Activated CD4-positive, alpha-beta T cell treated with anti-CD3 and anti-CD28 coated beads for 4 hours (primary cell): ENCODE measurements at regions not wholly inside any gene's neighbourhood (a gene's known extent, or its start where the extent isn't known, plus 50 kb on each side); places are given as distances from the start of the nearest gene placed in this dataset.

Source experiments
- DNase-seq, 2 donors: peaks; one replicate each; pipeline ENCODE4 v3.0.0-alpha.2; 2020

DNA sequence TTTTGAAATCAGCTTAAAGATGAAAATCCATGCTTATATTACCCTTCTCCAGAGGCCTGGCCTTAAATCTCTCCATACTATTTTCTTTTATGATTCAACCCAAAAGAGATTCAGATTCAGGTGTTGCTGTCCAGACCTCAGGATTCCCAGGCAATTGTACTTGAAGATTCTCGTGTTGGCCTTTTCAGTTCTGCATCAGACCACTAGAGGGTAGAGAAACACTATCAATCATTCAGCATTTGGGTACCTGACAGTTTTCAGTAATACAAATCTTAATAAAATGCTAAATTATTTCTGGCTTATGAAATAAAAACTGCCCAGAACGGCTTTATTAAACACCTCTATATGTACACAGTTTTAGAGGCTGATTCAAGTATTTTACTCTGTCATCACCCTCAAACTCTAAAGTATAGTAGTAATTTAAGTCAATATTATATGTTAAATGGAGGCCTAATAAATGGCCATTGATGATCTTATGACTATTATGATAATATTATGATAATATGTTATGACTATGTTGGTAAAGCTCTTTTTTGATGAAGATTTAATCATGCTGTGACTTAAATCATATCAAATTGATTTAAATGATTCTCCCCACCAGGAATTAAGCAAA, 301.1 kb downstream of the DUSP6 start:
- peak; percentile 9 to 46 for DNase-seq

DNA sequence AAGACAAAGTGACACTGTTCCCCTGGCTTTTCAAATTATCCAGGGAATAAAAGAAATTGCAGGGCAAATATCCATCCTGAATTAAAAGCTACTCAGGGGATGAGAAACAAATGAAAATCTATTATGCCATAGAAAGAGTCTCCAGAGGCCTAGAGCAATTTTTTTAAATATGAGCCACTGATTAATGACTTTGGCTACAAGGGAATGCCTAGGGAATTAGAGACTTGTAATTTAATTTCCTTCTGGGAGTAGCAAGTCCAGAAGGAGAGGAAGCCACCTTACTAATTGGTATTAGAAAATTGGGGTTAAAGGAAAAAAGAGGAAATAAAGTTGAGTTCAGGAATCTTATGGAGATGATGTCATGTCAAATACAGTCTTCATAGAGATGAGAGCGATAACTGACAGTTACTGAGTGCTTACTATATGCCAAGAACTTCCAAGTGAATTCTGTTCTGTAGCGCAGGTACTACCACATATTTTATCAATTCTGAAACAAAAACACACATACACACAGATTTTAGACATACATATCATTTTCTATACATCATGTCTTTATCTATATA, 304.4 kb downstream of the DUSP6 start:
- no peak for DNase-seq

DNA sequence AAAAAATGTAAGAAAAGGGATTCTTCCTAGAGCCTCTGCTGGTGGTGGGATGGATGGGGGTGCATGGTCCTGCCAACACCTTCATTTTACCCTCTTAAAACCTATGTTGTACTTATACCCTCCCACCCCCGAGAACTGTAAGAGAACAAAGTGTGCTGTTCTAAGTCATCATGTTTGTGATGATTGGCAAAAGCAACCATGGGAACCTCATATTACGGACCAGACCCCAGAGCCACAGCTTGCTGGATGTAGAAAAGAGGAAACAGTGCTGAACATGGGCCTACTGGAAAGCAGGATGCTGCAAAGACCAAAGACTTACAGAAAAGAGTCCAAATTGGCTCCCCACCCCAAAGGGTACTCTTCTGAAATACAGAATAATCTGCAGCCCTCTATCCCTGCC, 311.2 kb downstream of the DUSP6 start:
- DNase-seq: no peak

DNA sequence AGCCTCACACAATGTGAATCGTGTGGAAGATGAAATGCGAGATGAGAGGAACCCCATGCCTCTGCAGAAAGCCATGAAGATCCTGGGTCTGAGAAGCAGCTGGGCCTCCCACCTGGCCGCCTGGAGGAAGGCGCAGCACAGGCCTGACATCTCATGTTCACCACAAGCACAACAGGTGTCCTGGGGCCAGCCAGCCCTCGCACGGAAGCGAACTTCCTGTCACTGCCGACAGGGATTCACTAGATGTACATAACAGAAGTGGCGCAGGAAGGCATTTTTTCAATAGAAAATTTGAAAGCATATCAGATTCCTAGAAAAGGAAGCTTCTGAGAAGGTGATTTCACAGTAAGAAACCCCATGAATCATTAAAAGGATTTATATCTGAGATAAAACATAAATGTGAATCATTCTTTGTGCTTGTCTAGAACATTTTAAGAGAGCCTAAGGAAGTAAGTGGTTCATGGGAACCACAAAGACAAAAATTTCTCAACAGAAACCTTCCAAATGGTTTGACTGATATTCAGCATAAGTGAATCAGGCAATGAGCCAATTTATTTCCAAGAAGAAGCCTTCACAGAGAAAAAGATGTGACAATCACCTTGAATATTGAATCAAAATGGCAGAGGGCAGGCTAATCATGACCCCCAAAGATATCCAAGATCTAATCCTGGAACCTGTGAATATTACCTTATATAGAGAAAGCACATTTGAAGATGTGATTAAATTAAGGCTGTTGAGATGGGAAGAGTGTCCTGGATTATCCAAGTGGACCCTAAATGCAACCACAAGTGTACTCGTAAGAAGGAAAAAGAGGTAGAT, 311.9 kb downstream of the DUSP6 start:
- DNase-seq: peak; percentile 76 to 80

DNA sequence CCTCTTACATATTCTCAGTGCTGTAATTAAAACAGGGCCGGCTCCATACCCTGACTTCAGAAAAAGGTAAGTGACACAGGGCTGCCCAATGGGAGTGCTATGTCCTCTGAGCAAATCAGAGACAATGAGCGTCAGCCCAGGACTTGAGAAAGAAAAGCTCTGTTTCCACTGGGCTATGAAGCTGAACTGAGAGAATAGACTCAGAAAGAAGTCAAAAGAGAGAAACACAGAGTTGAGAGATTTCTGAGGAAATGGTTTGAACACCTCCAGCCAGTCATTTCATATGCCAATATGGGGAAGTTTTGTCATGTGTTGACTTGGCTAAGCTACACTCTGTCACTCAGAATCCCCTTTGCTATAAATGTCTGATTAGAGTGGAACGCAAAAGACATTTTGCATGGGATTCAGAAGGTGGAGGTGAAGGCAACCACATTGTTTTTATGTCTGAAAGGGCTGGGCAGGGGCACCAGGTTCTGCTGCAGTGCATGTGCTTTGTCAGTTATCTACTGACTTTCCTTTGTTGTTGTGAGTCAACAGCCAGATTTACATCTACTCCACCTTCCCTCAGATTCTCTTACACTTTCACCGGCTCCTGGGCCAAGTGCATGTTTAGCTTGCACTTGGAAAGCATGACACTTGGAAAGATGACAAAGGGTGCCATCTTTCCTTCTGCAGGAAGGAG, 313.3 kb downstream of the DUSP6 start:
- no peak for DNase-seq

DNA sequence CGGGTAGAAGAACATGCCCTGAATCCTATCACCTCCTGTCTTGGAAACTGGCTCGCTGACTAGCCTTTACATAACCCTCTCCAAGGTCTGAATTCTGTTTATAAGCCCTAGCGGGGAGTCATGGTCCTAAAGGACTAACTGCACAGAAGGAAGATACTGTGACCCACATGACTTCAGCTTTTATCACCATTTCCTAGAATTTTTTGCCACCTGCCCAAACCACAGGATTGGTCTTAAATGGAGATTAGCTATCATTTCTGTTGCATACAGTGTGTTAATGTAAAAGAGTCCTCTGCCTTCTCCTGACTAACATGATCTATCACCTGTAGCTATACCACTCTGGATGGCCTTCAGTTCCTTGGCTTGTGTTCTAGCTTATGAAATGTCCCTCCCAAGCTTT, 319.2 kb downstream of the DUSP6 start:
- DNase-seq: no peak

DNA sequence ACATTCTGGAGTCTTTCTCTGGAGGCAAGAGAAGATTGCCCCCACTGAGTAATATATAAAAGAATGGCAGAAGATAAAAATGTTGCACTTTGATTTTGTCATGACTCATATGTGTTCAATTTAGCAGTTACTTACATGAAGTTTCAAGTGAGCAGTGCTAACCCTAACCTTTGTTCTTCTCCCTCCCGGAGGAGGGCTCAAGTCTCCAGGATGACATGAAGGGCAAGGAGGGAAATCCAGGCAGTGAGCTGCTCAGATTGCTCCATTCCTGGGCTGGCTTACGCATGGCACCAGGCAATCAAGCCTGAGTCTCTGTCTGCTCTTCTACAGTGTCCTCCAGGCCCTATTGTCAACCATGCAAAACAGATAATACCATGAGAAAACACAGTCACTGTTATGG, 322.3 kb downstream of the DUSP6 start:
- no peak for DNase-seq

DNA sequence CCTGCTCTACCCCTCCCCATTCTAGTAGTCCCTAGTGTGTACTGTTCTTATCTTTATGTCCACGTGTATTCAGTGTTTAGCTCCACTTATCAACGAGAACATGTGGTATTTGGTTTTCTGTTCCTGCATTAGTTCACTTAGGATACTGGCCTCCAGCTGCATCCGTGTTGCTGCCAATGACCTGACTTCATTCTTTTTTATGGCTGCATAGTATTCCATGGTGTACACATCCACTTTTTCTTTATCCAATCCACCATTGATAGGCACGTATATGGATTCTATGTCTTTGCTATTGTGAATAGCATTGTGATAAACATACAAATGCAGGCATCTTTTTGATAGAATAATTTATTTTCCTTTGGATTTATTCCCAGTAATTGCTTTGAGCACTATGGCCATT, 327.7 kb downstream of the DUSP6 start:
- no peak for DNase-seq

DNA sequence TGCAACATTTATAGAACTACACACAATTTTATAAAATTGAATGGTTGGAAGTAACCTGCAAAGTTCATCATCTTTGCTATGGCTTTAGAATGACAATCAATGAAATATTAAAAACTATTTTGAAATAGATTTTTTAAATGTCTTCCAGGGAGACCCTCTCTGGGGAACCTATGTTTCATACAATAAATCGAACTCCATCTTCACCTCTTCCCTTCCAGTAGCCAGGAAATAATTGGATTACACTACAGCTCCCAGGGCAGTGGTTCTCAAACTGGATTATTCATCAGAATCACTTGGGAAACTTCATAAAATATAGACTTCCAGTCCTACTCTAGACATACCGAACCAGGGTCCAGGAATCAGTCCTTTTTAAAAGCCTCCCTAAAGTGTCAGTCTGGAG, 328.4 kb downstream of the DUSP6 start:
- DNase-seq: no peak

DNA sequence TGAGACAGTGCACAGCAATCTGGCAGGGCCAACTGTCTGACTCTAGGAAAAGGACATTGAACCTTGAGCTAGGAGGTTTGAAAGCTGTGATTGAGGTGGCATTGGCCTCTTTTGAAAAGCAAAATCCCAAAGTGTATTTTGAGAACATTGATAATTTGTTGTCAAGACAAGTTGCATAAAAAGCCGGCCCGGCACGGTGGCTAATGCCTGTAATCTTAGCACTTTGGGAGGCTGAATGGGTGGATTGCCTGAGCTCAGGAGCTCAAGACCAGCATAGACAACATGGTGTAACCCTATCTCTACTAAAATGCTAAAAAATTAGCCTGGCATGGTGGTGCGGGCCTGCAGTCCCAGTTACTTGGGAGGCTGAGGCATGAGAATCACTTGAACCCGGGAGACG, 331.6 kb downstream of the DUSP6 start:
- DNase-seq: no peak

DNA sequence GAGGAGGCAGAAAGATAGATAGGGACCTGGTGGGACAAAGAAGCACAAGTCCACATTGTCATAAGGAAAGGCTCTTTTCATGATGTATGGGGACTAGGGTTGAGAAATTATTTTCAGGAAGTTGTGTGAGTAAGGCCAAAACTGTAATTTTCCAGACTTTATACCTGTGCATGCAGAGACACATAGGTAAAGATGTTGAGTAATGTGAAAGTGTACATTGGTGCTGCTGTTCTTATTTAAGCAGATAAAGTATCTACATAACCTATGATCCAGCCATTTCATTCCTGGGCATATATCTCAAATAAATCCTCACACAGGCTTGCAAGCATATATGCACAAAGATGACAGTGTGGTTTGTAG, 332.2 kb downstream of the DUSP6 start:
- no peak for DNase-seq

DNA sequence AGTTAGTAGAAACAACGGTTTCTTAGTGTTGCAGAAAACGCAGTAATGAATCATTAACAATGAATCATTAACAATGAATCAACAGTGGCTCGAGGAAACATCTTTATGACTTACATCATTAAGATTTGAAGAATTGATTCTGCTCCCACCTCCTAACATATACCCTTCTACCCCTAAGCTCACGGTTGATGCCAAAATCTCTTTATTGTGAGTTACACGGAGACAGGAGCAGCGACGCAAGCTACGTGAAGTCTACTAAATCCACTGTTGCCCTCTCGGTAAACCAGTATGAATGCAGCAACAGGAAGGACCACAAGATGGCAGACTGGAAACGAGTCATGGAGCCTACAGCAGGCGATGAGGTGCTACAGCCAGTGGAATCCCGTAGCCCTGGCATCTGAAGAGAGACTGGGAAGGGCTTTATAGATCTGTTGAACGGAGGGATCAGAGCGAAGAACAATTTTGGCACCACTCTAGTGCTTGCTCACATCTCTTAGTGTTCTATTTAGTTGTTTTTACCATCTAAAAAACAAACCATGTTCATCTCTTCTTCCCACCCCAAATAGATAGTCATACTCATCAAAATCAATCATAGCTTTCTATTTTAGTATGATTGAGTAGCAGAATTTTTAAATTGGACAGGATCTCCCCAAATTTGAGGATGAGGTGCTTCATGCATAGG, 332.7 kb downstream of the DUSP6 start:
- DNase-seq: peak; percentile 68 to 79

DNA sequence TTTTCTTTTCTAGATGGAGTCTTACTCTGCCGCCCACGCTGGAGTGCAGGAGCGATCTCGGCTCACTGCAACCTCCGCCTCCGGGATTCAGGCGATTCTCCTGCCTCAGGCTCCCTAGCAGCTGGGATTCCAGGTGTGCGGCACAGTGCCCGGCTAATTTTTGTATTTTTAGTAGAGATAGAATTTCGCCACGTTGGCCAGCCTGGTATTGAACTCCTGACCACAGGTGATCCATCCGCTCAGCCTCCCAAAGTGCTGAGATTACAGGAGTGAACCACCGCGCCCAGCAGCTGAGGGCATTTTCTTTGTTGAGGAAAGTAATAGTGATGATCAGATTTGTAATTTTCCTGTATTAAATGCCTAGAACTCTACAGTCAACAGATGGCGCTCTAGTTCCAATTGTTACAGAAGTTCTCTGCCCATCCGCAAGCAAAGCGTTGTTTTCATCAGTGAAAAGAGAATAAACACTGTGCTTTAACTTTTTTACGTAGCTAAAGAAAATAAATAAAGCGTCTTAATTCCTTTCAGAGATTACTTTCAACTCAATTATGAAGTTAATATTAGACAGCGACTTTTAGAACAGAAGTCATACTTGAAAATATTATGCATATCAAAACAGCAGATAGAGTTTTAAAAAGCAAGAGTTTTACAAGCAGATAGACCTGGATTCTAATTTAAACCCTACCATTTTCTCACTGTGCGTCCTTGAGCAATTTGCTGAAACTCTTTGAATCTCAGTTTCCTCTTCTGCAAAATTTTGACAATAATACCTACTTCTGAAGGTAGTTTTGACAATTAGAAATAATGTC, 335.1 kb downstream of the DUSP6 start:
- DNase-seq: peak; percentile 36 to 55

DNA sequence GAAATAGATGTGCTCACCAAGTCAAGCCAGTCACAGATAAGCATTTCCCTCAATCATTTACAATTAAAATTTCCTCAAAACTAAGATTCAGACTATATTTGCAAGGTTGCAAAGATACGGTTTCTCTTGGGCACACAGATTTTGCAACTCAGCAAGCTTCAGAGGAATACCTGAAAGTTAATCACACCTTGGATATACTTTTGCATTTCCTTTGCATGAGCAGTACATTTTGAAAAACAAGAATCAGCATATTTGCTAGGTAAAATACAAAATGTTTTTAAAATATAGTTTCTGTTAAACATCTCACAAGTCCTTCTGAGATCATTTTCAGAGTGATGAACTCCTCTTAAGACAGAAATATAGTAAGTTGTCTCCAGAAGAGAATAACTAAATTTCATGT, 336.9 kb downstream of the DUSP6 start:
- DNase-seq: no peak

DNA sequence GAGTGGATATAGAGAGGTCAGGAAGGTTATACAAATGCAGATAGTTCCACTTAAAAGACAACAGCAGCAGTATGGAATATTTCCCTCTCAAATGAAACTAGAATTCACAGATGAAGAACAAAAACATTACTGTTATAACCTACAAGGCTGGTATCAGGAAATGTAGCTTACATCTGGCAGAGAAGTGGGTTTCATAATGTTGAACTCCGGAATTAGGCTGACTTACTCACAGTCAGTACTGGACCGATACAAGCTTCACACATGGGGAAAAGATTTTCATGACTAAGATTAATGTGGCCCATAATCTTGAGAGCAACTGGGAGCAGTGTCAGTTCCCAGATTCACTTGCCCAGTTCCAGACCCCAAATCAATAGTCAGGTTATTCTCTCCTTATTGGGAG, 353.9 kb downstream of the DUSP6 start:
- no peak for DNase-seq

DNA sequence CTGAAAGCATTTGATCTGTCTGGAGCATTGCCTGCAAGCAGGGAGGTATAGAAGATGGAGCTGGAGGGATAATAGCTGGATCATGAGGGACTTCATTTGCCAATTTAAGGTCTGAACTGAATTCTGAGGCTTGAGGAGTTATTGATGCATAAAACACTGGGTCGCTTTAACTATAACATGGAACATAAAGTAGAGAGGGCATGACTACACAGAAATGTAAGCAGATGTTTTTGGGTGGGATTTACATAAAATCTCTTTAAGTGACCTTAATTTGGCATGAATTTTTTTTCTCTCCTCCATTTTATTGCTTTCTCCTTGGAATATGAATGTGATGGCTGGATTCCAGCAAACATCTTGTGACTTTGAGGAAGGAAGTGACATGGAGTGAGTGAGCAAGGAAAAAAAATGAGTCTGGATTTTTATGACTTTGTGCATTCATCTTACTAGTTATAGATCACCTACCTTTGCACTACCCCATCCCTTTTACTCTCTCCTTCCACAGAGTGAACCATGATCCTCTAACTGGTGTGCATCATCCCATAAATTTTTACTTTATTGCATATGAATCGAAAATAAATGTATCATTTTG, 356.0 kb downstream of the DUSP6 start:
- no peak for DNase-seq

DNA sequence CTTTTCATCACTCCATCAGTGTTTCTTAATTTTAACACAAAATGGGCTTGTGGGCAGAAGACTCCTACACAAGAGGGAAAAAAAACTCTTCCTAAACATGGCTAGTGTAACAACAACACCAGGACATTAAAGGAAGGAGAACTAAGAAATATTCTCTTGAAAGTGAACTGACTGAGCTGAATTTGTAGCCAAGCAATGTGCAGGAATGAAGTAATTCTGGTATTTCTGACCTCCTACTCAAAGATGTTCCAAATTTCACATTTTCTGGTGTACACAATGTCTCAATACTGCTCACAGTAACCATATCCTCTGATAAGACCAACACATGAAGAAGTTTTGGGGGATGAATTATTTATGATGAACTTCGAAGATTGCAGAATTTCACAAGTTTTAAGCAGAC, 357.3 kb downstream of the DUSP6 start:
- DNase-seq: no peak

DNA sequence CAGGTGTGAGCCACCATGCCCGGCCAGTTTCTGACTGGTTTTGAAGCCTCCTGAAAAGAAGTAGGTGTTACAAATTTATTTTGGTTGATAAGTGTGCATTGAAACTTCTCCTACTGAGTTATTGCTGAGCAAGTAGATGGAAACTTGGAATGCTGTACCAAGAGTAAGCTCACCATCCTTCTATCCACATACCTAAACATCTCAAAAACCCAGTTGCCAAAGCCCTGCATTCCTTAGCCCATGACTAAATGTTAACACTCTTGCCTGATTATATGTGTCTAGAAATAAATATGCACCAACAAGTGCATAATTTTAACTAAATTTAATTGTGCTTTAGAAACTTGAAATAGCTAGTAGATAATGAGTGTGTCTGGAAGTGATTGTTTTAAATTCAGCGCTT, 357.8 kb downstream of the DUSP6 start:
- DNase-seq: no peak

DNA sequence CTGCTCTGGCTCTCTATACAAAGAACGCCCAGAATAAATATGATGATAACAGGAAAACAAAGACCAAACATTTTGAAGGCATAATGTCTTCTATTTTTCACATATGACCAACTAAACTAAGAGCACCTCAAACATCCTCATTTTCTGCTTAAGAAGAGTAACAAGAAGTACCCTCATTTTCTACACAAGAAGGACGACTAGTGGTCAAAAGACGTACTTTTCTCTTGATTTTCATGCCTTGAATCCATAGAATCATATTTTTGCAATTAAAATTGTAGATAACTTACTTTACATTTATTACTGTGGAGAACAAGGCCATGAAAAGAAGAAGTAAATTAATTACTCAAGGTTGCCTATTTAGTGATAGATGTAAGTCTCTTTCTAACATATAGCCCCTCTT, 358.6 kb downstream of the DUSP6 start:
- no peak for DNase-seq

DNA sequence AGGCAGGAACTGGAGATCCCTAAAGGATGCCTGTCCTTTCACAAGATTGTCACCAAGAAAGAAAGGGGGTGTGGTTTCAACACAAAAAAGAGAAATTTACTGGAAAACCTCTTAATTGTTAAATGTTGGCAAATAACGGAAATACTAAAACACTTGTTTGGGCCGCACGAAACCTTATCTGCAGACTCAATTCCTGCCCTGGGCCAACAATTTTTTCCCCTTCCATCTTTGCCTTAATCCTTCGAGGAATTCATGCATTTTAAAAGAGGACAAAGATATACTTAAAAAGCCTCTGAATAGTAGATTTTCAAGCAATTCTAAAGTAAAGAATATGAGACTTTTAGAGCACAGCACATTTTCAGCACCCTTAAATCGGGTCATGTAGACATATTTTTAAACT, 366.2 kb downstream of the DUSP6 start:
- no peak for DNase-seq

DNA sequence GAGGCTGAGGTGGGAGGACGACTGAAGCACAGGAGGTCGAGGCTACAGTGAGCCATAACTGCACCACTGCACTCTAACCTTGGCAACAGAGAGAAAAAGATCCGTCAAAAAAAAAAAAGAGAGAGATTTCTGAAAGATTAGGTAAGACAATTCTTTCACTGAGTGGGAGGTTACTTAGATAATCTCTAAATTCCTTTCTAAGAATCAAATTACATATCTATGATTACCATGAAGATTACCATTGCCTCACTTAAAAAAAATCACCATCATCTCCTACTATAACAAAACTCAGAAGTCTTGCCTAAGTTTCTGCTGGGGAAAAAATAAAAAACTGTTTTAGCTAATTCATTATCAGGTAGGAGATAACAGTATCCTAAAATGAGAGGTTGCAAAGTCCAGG, 366.7 kb downstream of the DUSP6 start:
- no peak for DNase-seq

DNA sequence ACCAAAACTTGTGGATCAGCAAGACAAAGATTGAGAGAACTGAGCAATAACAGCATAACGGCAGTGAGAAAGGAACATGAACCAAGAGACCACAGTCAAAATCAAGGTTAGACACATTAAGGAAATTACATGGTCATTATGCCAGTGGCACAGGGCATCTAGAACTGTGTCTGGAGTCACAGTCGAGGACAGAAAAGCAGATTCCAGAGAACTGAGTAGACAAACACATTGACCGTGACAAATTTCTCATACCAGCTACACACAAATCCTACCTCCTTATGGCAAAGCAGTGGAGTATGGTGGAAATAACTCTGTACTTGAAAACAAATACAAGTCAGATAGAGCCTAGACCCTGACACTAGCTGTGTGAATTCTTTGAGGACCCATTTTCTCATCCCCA, 367.3 kb downstream of the DUSP6 start:
- DNase-seq: no peak
